ENCODE measurements at regions not wholly inside any gene's neighbourhood (a gene's known extent, or its start where the extent isn't known, plus 50 kb on each side); places are given as distances from the start of the nearest gene placed in this dataset.

DNA sequence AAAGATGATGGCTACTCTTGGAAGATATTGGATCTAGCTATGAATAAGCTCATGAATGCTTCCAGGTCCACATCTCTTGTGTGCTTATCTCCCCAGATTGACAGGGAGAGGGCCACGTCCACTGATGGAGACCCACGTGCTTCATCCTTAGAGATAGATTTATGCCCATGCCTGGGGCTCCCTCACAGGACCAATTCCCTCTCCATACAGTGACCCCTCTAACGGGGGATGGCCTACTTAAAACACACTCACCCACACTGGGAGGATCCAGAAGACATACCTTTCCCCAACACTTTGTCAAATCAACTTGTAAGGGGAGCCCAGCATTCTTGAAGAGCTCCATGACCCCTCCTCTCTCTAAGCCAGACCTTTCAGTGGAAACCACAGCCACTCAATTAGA, 169.7 kb upstream of the CDH5 start:
- no peak for DNase-seq
- Histone ChIP-seq H3K4me1 (no peaks in the 10 kb centered on the region), H3K4me3 (no peak overlapping the region)

DNA sequence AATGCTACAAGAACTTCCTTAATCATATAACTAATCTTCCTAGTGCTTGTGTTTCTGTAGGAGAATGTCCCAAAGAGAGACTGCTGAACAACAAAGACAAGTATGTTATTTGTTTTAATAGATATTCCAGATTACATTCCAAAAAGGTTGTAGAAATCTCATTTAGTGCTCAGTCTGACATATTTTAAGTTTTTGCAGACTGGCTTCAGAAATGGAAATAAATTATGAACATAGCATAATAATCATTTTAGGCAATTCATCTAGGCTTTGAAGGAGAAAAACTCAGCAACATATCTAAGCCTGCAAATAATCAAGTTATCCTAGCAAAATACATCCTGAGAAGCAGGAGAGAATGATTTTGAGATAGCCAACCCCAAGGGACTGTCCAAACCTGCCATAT, 171.6 kb upstream of the CDH5 start:
- intact Hi-C loops (cut with DNase I; ENCODE audit: low total_unique reads) = no loop called here
- no peaks in the 10 kb centered on the region for H3K4me1 ChIP-seq
- no peak overlapping the region for H3K27ac ChIP-seq

More for the DNA sequence above, 169.7 kb upstream of the CDH5 start:
- Histone ChIP-seq H3K27me3 (no peaks in the 10 kb centered on the region), H3K36me3 (no peaks in the 10 kb centered on the region), H3K27ac (no peak overlapping the region), H3K9me3 (no peaks in the 10 kb centered on the region)
- TF ChIP-seq, protein P1, sequence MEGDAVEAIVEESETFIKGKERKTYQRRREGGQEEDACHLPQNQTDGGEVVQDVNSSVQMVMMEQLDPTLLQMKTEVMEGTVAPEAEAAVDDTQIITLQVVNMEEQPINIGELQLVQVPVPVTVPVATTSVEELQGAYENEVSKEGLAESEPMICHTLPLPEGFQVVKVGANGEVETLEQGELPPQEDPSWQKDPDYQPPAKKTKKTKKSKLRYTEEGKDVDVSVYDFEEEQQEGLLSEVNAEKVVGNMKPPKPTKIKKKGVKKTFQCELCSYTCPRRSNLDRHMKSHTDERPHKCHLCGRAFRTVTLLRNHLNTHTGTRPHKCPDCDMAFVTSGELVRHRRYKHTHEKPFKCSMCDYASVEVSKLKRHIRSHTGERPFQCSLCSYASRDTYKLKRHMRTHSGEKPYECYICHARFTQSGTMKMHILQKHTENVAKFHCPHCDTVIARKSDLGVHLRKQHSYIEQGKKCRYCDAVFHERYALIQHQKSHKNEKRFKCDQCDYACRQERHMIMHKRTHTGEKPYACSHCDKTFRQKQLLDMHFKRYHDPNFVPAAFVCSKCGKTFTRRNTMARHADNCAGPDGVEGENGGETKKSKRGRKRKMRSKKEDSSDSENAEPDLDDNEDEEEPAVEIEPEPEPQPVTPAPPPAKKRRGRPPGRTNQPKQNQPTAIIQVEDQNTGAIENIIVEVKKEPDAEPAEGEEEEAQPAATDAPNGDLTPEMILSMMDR (IDR thresholded peaks at IDR 0.05) = no peak
- TF ChIP-seq POLR2A (IDR thresholded peaks at IDR 0.05) = no peak
- intact Hi-C loops (cut with DNase I; ENCODE audit: low total_unique reads) = no loop called here

DNA sequence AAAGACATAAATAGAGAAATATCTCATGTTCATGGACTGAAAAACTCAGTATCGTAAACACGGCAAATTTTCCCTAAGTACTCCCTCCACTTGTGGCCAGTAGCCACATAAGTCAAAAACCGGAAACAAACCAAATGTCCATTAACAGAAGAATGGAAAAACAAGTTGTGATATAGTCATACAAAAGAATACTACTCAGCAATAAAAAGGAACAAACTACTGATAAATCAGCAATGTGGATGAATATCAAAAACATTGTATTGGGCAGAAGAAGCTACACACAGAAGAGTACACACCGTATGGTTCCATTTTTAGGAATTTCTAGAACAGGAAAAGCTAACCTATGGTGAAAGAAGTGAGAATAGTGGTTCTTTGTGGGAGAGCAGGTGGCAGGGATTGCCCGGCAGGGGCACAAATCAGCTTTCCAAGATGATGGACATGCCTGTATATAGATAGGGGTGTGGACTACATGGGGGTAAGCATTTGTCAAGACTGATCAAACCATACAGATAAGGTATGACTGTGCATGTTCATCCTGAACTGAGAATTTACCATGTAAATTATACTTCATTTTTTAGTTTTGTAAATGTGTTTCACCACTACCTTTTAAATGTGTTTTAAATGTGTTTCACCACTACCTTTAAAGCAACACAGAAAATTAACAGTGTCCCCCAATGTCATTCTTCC, 172.8 kb upstream of the CDH5 start:
- Histone ChIP-seq H3K9me3 (no peaks in the 10 kb centered on the region), H3K4me1 (no peaks in the 10 kb centered on the region), H3K27ac (no peak overlapping the region), H3K4me3 (no peak overlapping the region), H3K27me3 (no peaks in the 10 kb centered on the region), H3K36me3 (no peaks in the 10 kb centered on the region)
- intact Hi-C loops (cut with DNase I; ENCODE audit: low total_unique reads) = no loop called here
- TF ChIP-seq, protein P1 (IDR thresholded peaks at IDR 0.05) = no peak
- TF ChIP-seq POLR2A (IDR thresholded peaks at IDR 0.05) = no peak
- DNase-seq = no peak

More for the DNA sequence above, 171.6 kb upstream of the CDH5 start:
- Histone ChIP-seq H3K27me3 (no peaks in the 10 kb centered on the region), H3K36me3 (no peaks in the 10 kb centered on the region), H3K4me3 (no peak overlapping the region), H3K9me3 (no peaks in the 10 kb centered on the region)
- no peak for DNase-seq
- no peak for TF ChIP-seq POLR2A (IDR thresholded peaks at IDR 0.05)
- TF ChIP-seq, protein P1 (IDR thresholded peaks at IDR 0.05) = no peak

DNA sequence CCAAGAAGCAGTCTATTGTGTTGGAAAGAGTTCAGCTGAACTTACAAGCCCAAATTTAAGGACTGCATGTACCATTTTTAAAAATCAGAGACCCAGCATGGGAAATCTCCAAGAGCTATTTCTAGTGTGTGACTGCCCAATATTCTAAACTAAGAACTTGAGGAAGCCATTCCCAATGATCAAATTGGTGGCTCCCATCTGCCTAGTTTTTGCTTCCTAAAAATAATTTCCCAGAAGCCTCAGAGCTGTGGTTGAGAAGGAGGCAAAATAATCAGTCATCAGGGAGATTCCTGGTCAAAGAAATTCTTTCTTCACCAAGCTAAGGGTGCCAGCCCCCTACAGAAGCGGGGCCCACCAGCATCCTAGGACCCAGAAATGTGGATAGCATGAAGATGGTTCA, 176.1 kb upstream of the CDH5 start:
- Histone ChIP-seq H3K4me1 (no peaks in the 10 kb centered on the region), H3K27ac (no peak overlapping the region), H3K27me3 (no peaks in the 10 kb centered on the region), H3K36me3 (no peaks in the 10 kb centered on the region), H3K9me3 (no peaks in the 10 kb centered on the region), H3K4me3 (no peak overlapping the region)
- intact Hi-C loops (cut with DNase I; ENCODE audit: low total_unique reads) = no loop called here
- no peak for DNase-seq
- TF ChIP-seq POLR2A (IDR thresholded peaks at IDR 0.05) = no peak
- TF ChIP-seq, protein P1 (IDR thresholded peaks at IDR 0.05) = no peak

DNA sequence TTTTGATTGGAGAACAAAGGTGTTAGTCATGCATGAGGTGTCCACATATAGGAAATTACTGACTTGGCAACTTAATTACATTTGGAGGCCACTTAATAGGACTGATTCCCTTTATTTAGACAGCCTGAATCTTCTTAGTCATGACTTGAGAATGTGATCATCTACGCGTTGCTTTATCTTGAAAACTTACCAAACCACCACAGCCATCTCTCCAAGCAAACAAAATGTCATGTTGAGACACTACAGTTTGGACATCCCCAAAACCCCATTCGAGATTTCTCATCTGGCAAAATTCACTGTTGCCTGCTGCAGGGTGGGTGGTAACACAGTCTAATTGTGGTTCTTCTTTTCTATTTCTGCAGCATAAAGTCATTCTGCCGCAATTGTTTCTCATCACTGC, 176.5 kb upstream of the CDH5 start:
- intact Hi-C loops (cut with DNase I; ENCODE audit: low total_unique reads) = no loop called here
- TF ChIP-seq POLR2A (IDR thresholded peaks at IDR 0.05) = no peak
- TF ChIP-seq, protein P1 (IDR thresholded peaks at IDR 0.05) = no peak
- H3K27me3 ChIP-seq = no peaks in the 10 kb centered on the region
- no peaks in the 10 kb centered on the region for H3K9me3 ChIP-seq
- no peak overlapping the region for H3K4me3 ChIP-seq
- no peaks in the 10 kb centered on the region for H3K4me1 ChIP-seq
- H3K36me3 ChIP-seq = no peaks in the 10 kb centered on the region
- H3K27ac ChIP-seq = no peak overlapping the region
- no peak for DNase-seq

Data from uterus (tissue), 3 donors.